ENCODE measurements at regions not wholly inside any gene's neighbourhood (a gene's known extent, or its start where the extent isn't known, plus 50 kb on each side); places are given as distances from the start of the nearest gene placed in this dataset.

DNA sequence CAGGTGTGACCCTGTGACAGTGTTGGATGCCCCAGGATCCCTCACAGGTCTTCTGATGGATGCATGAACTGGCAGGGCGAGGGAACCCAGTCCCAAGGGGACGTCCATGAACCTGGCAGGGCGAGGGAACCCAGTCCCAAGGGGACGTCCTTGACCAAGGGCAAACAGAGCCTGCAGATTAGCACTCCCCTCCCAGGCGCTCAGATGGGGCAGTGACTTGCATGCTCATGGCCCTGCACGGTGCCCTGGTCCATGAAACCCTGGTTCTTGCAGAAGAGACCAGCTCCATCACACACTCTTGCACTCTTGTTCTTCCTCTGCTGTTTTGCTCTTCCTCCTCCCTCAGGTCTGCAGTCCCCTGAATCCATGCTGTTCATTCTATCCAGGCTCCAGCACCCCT lies 192.7 kb downstream of the GALR1 start:
- TF ChIP-seq, protein P1, sequence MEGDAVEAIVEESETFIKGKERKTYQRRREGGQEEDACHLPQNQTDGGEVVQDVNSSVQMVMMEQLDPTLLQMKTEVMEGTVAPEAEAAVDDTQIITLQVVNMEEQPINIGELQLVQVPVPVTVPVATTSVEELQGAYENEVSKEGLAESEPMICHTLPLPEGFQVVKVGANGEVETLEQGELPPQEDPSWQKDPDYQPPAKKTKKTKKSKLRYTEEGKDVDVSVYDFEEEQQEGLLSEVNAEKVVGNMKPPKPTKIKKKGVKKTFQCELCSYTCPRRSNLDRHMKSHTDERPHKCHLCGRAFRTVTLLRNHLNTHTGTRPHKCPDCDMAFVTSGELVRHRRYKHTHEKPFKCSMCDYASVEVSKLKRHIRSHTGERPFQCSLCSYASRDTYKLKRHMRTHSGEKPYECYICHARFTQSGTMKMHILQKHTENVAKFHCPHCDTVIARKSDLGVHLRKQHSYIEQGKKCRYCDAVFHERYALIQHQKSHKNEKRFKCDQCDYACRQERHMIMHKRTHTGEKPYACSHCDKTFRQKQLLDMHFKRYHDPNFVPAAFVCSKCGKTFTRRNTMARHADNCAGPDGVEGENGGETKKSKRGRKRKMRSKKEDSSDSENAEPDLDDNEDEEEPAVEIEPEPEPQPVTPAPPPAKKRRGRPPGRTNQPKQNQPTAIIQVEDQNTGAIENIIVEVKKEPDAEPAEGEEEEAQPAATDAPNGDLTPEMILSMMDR (IDR thresholded peaks at IDR 0.05; ENCODE audit: borderline replicate concordance, insufficient read depth, low read depth, low read length), result no peak
- no peak overlapping the region for H3K4me3 ChIP-seq (ENCODE audit: low read depth, low read length)

DNA sequence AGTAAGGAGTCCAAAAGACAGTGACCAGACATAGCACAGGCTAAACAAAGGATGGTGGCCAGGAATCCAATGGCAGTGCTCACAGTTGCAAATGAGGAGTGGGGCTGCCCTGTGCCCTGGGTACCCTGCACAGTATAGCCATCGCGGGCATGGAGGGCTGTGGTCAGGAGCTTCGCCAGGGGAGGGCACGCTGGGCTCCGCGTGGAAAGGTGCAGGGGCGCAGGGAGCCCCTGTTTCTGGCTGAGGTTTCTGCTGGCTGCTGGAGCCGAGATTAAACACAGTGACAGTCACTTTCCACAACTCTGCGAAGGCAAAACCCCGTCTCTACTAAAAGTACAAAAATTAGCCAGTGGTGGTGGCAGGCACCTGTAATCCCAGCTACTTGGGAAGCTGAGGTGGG lies 194.7 kb downstream of the GALR1 start:
- TF ChIP-seq, protein P1 (IDR thresholded peaks at IDR 0.05; ENCODE audit: borderline replicate concordance, insufficient read depth, low read depth, low read length), result no peak
- no peak overlapping the region for H3K4me3 ChIP-seq (ENCODE audit: low read depth, low read length)

DNA sequence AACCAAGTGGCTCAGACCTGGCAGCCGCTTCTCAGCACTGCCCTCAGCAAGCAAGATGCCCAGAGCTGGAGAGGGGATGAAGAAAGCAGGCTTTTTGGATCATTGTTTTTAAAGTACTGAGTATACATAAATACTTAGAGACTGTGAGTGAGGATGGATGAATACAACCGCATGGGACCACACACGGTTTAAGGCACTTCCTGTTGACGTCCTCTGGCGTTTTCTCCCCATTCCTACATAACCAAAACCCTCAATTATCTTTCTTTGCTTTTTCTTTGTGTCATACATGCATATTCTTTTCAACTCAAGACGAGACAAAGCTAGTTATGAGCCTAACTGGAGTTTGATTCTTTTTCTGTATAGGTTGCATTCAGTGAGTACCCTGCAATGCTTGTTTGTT lies 198.4 kb downstream of the GALR1 start:
- TF ChIP-seq, protein P1 (IDR thresholded peaks at IDR 0.05; ENCODE audit: borderline replicate concordance, insufficient read depth, low read depth, low read length), result no peak
- H3K4me3 ChIP-seq (ENCODE audit: low read depth, low read length), result no peak overlapping the region

DNA sequence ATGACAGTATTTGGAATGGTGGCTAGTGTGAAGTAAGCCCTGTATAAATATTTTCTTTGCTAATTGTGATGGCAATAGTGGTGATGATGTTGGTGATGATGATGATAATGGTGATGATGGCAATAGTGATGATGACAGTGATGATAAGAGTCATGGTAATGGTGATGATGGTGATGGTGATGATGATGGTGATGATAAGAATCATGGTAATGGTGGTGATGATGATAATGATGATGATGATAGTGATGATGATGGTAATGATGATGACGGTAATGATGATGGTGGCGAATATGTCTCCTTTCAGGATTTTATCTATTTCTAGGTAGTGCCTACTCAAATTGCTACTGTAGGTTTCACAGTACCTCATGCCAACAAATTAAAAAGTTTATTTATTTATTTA lies 205.4 kb downstream of the GALR1 start:
- TF ChIP-seq, protein P1 (IDR thresholded peaks at IDR 0.05; ENCODE audit: borderline replicate concordance, insufficient read depth, low read depth, low read length), result no peak
- no peak overlapping the region for H3K4me3 ChIP-seq (ENCODE audit: low read depth, low read length)

DNA sequence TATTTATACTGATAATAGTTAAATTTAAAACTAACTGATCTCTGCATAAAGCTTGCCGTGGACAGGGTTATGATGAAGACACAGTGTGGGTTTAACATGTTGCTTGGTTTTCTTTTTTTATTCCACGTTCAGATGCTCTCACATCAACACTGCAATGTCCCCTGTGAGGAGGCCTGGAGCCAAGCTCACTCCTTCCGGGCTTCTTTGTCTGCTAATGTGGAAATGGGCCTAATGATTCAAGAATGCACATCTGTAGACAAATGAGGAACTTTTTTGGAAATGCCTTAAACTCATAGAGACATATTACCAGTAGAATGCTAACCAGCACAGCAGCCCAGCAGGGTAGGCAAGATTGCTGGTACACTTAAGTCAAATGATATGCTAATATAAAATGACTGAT lies 208.0 kb downstream of the GALR1 start:
- TF ChIP-seq, protein P1 (IDR thresholded peaks at IDR 0.05; ENCODE audit: borderline replicate concordance, insufficient read depth, low read depth, low read length), result no peak
- H3K4me3 ChIP-seq (ENCODE audit: low read depth, low read length), result no peak overlapping the region

DNA sequence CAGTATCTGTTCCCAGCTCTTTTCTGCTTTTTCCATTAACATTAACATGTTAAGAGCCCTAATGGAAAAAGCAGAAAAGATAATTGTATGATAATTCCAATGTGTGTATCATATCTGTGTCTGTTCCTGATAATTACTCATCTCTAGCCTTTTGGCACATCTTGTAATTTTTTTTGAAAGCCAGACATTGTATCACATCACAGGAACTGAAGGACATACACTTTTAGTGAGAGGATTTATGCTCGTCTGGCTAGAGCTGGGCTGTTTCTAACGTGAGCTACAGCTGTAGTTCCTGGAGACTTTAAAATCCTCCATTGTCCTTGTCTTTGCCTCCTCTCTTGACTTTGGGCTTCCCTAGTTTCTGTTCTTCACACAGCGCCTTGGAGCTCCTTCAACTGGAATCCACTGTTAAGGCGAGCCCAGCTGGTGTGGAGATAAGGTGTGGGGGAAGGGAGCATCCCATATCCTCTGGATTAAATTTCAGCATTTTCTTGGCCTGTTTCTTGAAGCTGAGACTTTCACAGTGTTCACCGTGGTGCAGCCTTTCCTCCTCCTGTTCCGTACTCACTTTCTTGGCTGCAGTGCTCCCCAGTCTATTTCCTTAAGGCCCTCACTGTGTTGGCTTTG lies 211.5 kb downstream of the GALR1 start:
- H3K4me3 ChIP-seq (ENCODE audit: low read depth, low read length), result no peak overlapping the region
- TF ChIP-seq, protein P1 (IDR thresholded peaks at IDR 0.05; ENCODE audit: borderline replicate concordance, insufficient read depth, low read depth, low read length), result no peak

DNA sequence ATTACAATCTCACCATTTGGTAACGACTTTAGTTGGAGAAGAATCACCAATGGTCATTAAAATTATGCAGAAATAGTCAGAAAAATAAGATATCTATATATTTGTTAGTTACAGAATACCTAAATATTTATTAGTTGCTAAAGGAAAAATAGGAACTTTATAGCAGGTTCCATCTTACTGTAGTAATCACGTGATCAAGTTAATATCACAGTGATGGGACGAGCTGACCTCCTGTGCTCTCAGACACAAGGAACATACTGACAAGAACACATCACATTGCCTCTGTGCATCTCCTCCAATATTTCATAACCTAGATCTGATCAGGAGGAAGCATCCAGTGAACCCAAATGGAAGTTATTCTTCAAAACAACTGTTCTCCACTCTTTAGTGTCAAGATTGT lies 215.3 kb downstream of the GALR1 start:
- H3K4me3 ChIP-seq (ENCODE audit: low read depth, low read length), result no peak overlapping the region
- TF ChIP-seq, protein P1 (IDR thresholded peaks at IDR 0.05; ENCODE audit: borderline replicate concordance, insufficient read depth, low read depth, low read length), result no peak
